Gastroesophageal sphincter (tissue), 4 donors: ENCODE measurements at regions not wholly inside any gene's neighbourhood (a gene's known extent, or its start where the extent isn't known, plus 50 kb on each side); places are given as distances from the start of the nearest gene placed in this dataset.

Experiments used
- ATAC-seq: fragments of 150-250 bp; one replicate; pipeline ENCODE4 v1.9.1; 2016; ENCODE audit warnings: mild to moderate bottlenecking, moderate library complexity
- H3K27ac ChIP-seq, 4 donors: fragments of 200-600 bp; sonication (generic) in 3 of 4; 1 replicate in 3 of 4; 2 replicates in 1 of 4; pipeline ENCODE4 v1.5.1; 2016 to 2019
- H3K27me3 ChIP-seq: fragments of 200-600 bp; sonication (generic); one replicate; pipeline ENCODE4 v1.5.1; 2019
- H3K36me3 ChIP-seq, 2 donors: fragments of 200-600 bp; sonication (generic); one replicate each; pipeline ENCODE4 v1.5.1; 2019; ENCODE audit warnings: control low read depth in 1 of 2
- H3K4me1 ChIP-seq, 3 donors: fragments of 200-600 bp; sonication (generic); 1 replicate in 2 of 3; 2 replicates in 1 of 3; pipeline ENCODE4 v1.5.1; 2016 to 2019; ENCODE audit warnings: control low read depth in 2 of 3
- H3K4me3 ChIP-seq, 2 donors: fragments of 200-600 bp; sonication (generic); one replicate each; pipeline ENCODE4 v1.5.1; 2019; ENCODE audit warnings: mild to moderate bottlenecking in 1 of 2, moderate library complexity in 1 of 2
- H3K9me3 ChIP-seq, 3 donors: fragments of 200-600 bp; sonication (generic); one replicate each; pipeline ENCODE4 v1.5.1; 2017 to 2019; ENCODE audit warnings: control low read depth in 2 of 3
- EP300 ChIP-seq: sonication (generic); formaldehyde crosslinking; IDR thresholded peaks from one replicate; pipeline ENCODE4 v1.6.1; 2017; ENCODE audit warnings: antibody characterized with exemption, mild to moderate bottlenecking
- POLR2A ChIP-seq, 2 donors: fragments of 450-650 bp; IDR thresholded peaks; one replicate each; pipeline ENCODE4 v1.6.1; 2017; ENCODE audit warnings: antibody characterized with exemption in 2 of 2, mild to moderate bottlenecking in 2 of 2, moderate library complexity in 1 of 2
- POLR2AphosphoS5 ChIP-seq: sonication (generic); formaldehyde crosslinking; IDR thresholded peaks from one replicate; pipeline ENCODE4 v1.6.1; 2017; ENCODE audit warnings: antibody characterized with exemption
- WGBS, 2 donors: methylation state at CpG; one replicate each; pipeline ENCODE4 v1.1.5; 2018; ENCODE audit warnings: low coverage in 1 of 2; 5-methylcytosine and 5-hydroxymethylcytosine counted together
- TF ChIP-seq, protein P1 (sequence below), 4 experiments: fragments of 200-600 bp in 2 of 4; fragments of 450-650 bp in 2 of 4; sonication (generic) in 1 of 4; IDR thresholded peaks; one replicate each; pipeline ENCODE4 v1.5.1; 2017 to 2019; ENCODE audit warnings: antibody characterized with exemption in 4 of 4, mild to moderate bottlenecking in 2 of 4, moderate library complexity in 2 of 4

- no peak for ATAC-seq
- Histone ChIP-seq H3K27me3 (no peaks in the 10 kb centered on the region), H3K9me3 (no peaks in the 10 kb centered on the region), H3K36me3 (no peaks in the 10 kb centered on the region), H3K4me1 (no peaks in the 10 kb centered on the region), H3K27ac (no peak overlapping the region), H3K4me3 (no peak overlapping the region)
- WGBS, 2 donors = 66 to 84% methylated on average over 6 of the region's 6 CpGs
- TF ChIP-seq EP300 = no peak
- TF ChIP-seq, protein P1, sequence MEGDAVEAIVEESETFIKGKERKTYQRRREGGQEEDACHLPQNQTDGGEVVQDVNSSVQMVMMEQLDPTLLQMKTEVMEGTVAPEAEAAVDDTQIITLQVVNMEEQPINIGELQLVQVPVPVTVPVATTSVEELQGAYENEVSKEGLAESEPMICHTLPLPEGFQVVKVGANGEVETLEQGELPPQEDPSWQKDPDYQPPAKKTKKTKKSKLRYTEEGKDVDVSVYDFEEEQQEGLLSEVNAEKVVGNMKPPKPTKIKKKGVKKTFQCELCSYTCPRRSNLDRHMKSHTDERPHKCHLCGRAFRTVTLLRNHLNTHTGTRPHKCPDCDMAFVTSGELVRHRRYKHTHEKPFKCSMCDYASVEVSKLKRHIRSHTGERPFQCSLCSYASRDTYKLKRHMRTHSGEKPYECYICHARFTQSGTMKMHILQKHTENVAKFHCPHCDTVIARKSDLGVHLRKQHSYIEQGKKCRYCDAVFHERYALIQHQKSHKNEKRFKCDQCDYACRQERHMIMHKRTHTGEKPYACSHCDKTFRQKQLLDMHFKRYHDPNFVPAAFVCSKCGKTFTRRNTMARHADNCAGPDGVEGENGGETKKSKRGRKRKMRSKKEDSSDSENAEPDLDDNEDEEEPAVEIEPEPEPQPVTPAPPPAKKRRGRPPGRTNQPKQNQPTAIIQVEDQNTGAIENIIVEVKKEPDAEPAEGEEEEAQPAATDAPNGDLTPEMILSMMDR (IDR thresholded peaks at IDR 0.05) = no peak
- no peak for TF ChIP-seq POLR2AphosphoS5
- no peak for TF ChIP-seq POLR2A (IDR thresholded peaks at IDR 0.05)
These were observed 1432.6 kb upstream of the TENM4 start for GRCh38 chr11:80873310-80873999.

DNA sequence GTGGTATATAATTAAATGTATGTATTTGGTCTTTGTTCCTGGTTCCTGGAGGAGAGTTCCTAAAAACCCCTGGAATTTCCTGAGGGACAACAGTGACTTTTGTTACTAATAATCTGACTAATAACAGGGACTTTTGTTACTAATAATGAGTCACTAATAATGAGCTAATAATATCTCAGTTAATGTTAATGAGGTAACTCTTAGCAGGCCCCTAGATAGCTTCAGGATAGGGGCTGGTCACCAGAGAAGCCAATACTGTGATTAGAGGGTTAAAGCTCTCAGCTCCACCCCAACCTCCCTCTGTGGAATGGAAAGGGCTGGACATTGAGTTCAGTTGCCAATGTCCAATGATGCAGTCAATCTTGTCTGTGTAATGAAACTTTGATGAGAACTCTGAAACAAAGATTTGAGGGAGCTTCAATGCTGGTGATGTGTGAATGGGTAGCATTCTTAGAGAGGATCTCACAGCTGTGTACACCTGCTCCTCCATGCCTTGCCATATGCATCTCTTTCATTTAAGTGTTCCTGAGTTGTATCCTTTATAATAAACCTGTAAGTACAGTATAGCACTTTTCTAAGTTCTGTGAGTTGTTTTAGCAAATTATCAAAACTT lies 1431.4 kb upstream of the TENM4 start:
- Histone ChIP-seq H3K27ac (no peak overlapping the region), H3K27me3 (no peaks in the 10 kb centered on the region), H3K4me3 (no peak overlapping the region), H3K36me3 (no peaks in the 10 kb centered on the region), H3K4me1 (no peaks in the 10 kb centered on the region), H3K9me3 (no peaks in the 10 kb centered on the region)
- TF ChIP-seq POLR2A (IDR thresholded peaks at IDR 0.05) (no peak), POLR2AphosphoS5 (no peak), EP300 (no peak)
- TF ChIP-seq, protein P1 (IDR thresholded peaks at IDR 0.05) = no peak
- no peak for ATAC-seq

DNA sequence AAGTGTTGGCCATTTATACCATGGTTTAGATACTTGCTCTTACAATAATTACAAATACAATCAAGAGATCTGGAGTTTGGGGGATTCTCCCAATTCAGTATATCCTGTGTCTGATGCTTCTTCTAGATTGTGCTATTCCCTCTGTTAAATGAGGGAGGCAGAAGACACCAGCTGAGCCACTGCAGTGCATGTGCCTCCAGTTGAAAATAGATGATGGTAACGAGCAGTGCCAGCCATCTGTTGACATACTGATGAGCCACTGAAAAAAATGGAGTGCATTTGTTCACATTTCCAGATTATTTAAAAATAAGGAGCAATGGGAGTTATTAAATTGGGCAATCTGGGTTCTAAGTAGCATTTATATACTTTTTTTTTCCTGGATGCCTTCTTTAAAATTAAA lies 1428.0 kb upstream of the TENM4 start:
- TF ChIP-seq POLR2AphosphoS5 = no peak
- TF ChIP-seq, protein P1 (IDR thresholded peaks at IDR 0.05) = no peak
- no peak for TF ChIP-seq EP300
- no peak for TF ChIP-seq POLR2A (IDR thresholded peaks at IDR 0.05)
- no peak for ATAC-seq
- no peak overlapping the region for H3K27ac ChIP-seq
- no peaks in the 10 kb centered on the region for H3K27me3 ChIP-seq
- no peaks in the 10 kb centered on the region for H3K9me3 ChIP-seq
- WGBS, 2 donors = 60 to 62% methylated on average over 1 of the region's 1 CpG
- H3K4me3 ChIP-seq = no peak overlapping the region
- H3K4me1 ChIP-seq = no peaks in the 10 kb centered on the region
- no peaks in the 10 kb centered on the region for H3K36me3 ChIP-seq

- TF ChIP-seq POLR2A (IDR thresholded peaks at IDR 0.05) = no peak
- no peak for TF ChIP-seq POLR2AphosphoS5
- no peak for TF ChIP-seq EP300
- TF ChIP-seq, protein P1 (IDR thresholded peaks at IDR 0.05) = no peak
- Histone ChIP-seq H3K27ac (no peak overlapping the region), H3K4me3 (no peak overlapping the region), H3K9me3 (no peaks in the 10 kb centered on the region), H3K4me1 (no peaks in the 10 kb centered on the region), H3K36me3 (no peaks in the 10 kb centered on the region), H3K27me3 (no peaks in the 10 kb centered on the region)
- WGBS, 2 donors = 60 to 70% methylated on average over 1 of the region's 5 CpGs
- ATAC-seq = no peak
These were observed 1421.2 kb upstream of the TENM4 start for GRCh38 chr11:80862011-80862410.

- Histone ChIP-seq H3K4me1 (no peaks in the 10 kb centered on the region), H3K27me3 (no peaks in the 10 kb centered on the region), H3K4me3 (no peak overlapping the region), H3K36me3 (no peaks in the 10 kb centered on the region), H3K9me3 (no peaks in the 10 kb centered on the region), H3K27ac (no peak overlapping the region)
- TF ChIP-seq POLR2AphosphoS5 (no peak), EP300 (no peak), POLR2A (IDR thresholded peaks at IDR 0.05) (no peak)
- TF ChIP-seq, protein P1 (IDR thresholded peaks at IDR 0.05) = no peak
- no peak for ATAC-seq
These were observed 1420.4 kb upstream of the TENM4 start for GRCh38 chr11:80861193-80861592.
